Activated T-cell treated with anti-CD3 and anti-CD28 coated beads, Interleukin-2, amount 50 U/mL, for 4 hours (primary cell): ENCODE measurements at regions not wholly inside any gene's neighbourhood (a gene's known extent, or its start where the extent isn't known, plus 50 kb on each side); places are given as distances from the start of the nearest gene placed in this dataset.

Experiments used
- ATAC-seq, 2 donors: fragments of 200-7000 bp; cut with Tn5 transposase; one replicate each; pipeline ENCODE4 v1.10.0; 2021
- DNase-seq: peaks from one replicate; pipeline ENCODE4 v3.0.0-alpha.2; 2020
- H3K27me3 Mint-ChIP-seq: one replicate; pipeline ENCODE4 v1.8.0; 2021; ENCODE audit warnings: low read depth, mixed read lengths
- H3K36me3 Mint-ChIP-seq: one replicate; pipeline ENCODE4 v1.8.0; 2022; ENCODE audit warnings: mixed read lengths; ENCODE audit not compliant: insufficient read depth
- H3K4me1 Mint-ChIP-seq: one replicate; pipeline ENCODE4 v1.8.0; 2021; ENCODE audit warnings: low read depth, mixed read lengths
- H3K4me3 Mint-ChIP-seq: one replicate; pipeline ENCODE4 v1.8.0; 2021; ENCODE audit warnings: mild to moderate bottlenecking, moderate library complexity, mixed read lengths
- H3K9me3 Mint-ChIP-seq: one replicate; pipeline ENCODE4 v1.8.0; 2021; ENCODE audit warnings: mixed read lengths

DNA sequence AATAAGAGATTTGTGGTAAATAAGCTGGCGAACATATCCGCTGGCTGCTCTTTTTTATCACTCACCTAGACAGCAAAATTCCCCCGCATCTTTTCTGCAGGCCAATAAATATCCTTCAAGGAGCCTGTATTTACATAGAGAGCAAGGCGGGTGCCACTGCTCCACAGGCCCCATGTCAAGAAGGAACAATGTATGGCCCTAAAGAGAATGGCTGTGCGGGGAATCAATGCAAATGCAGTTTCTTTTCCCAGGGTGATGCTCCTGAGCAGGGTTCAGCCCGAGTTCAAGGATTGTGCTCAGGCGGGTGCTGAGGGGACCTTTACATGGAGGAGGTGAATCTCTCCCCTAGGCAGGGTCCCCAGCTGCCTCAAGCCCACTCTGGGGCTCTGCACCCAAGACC, 494.2 kb upstream of the ZMIZ1 start:
- H3K4me1 Mint-ChIP-seq = peaks cover 6% of the 10 kb centered on the region
- H3K9me3 Mint-ChIP-seq = no peaks in the 10 kb centered on the region
- no peak overlapping the region for H3K4me3 Mint-ChIP-seq
- ATAC-seq (no peak), DNase-seq (no peak)
- H3K36me3 Mint-ChIP-seq = no peaks in the 10 kb centered on the region
- H3K27me3 Mint-ChIP-seq = no peaks in the 10 kb centered on the region

DNA sequence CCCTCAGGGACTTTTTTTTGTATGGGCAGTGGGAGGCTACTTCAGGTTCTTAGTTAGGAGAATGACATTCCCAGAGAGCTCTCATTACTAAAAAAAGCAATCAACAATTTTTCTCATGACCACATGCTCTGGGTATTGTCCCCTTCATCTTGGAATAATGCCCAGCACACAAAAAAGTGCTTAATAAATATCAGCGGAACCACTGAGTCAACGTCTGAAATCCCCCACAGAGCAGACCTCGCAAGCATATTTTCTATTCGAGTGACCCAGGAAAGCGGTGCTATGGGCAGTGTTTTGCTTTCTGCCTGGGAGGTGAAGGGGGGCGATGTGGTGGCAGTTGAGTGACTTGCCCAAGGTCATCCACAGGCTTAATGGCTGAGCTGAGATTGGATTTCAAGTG, 493.4 kb upstream of the ZMIZ1 start:
- H3K4me3 Mint-ChIP-seq = no peak overlapping the region
- no peak for DNase-seq
- H3K36me3 Mint-ChIP-seq = no peaks in the 10 kb centered on the region
- H3K27me3 Mint-ChIP-seq = no peaks in the 10 kb centered on the region
- ATAC-seq = no peak
- no peaks in the 10 kb centered on the region for H3K9me3 Mint-ChIP-seq
- peaks cover 6% of the 10 kb centered on the region for H3K4me1 Mint-ChIP-seq

DNA sequence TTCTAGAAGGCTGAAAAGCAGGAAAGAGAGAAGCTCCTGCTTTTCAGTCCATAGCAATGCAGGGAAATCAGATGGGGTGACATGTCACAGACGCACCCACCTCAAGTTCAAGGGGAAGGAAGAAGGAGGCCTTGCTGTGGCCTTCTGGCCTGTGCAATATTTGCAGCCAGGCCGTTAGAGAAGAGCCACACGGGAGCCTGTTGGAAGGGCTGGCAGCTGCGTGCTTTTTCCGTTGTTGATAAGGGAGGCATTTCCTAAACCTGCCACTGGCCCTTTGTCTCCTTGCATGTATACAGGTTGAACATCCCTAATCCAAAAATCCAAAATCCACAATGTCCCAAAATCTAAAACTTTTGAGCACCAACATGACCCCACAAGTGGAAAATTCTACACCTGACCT, 492.5 kb upstream of the ZMIZ1 start:
- H3K4me1 Mint-ChIP-seq = peaks cover 6% of the 10 kb centered on the region
- DNase-seq (no peak), ATAC-seq (no peak)
- no peaks in the 10 kb centered on the region for H3K9me3 Mint-ChIP-seq
- H3K27me3 Mint-ChIP-seq = no peaks in the 10 kb centered on the region
- no peak overlapping the region for H3K4me3 Mint-ChIP-seq
- H3K36me3 Mint-ChIP-seq = no peaks in the 10 kb centered on the region

DNA sequence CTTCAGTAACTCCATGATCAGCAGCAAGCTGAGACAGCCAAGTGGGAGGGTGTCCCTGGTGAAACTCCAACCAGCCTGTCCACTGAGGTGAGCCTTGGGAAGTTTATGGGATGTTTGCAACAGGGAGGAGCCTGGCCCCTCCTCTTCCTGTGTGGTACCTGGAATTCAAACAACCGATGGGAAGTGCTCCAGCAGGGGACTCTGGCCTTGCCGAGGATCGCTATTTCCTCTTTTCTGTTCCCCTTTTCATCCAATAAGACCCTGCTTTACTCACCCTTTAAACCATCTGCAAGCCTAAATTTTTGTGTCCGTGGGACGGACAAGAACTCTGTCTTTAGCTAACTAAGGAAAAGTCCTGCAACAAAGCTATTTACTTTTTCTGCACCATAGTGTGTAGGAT, 491.1 kb upstream of the ZMIZ1 start:
- no peak for ATAC-seq
- Mint-ChIP-seq H3K27me3 (no peaks in the 10 kb centered on the region), H3K4me1 (peaks cover 6% of the 10 kb centered on the region), H3K4me3 (no peak overlapping the region), H3K36me3 (no peaks in the 10 kb centered on the region), H3K9me3 (no peaks in the 10 kb centered on the region)
- DNase-seq = no peak

DNA sequence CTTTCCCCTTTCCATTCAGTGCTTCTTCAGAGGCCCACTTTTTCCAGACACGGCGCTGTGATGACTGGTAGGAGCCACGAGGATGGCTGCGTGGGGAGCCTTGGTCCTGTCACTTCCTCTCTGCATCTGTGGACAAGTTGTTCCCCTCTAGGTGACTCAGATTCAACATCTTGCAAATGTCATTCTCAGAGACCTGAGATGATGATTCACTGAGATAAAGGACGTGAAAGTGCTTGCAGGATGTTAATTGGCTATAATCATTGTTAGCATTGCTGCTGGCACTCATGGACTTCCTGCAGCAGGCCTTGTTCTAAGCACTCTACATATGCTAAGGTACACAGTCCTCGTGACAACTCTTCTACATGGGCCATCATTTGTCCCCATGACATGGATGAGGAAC, 489.8 kb upstream of the ZMIZ1 start:
- ATAC-seq (peak; percentile 94), DNase-seq (no peak)
- Mint-ChIP-seq H3K4me1 (peaks cover 6% of the 10 kb centered on the region), H3K4me3 (no peak overlapping the region), H3K27me3 (no peaks in the 10 kb centered on the region), H3K36me3 (no peaks in the 10 kb centered on the region), H3K9me3 (no peaks in the 10 kb centered on the region)

DNA sequence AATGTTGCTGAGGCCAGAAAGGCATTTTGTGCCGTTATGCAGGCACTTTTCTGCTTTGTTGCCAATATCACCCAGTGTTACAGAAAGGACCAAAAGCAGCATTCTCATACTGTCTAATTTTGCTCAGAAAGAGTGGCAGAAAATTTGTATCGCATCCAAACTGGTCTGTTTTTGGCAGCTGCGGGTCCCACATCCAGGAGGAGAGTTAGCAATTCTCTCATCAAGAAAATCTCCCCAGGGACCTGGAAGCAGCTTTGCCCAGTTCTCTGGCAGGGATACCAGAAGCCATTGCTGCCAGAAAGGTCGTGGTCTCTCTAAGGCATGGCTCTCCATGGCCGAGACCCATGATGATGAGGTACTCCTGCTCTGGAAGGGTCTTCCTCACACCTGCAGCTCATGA, 489.2 kb upstream of the ZMIZ1 start:
- no peaks in the 10 kb centered on the region for H3K9me3 Mint-ChIP-seq
- ATAC-seq = no peak
- no peaks in the 10 kb centered on the region for H3K27me3 Mint-ChIP-seq
- H3K4me3 Mint-ChIP-seq = no peak overlapping the region
- H3K36me3 Mint-ChIP-seq = no peaks in the 10 kb centered on the region
- peaks cover 6% of the 10 kb centered on the region for H3K4me1 Mint-ChIP-seq
- no peak for DNase-seq

DNA sequence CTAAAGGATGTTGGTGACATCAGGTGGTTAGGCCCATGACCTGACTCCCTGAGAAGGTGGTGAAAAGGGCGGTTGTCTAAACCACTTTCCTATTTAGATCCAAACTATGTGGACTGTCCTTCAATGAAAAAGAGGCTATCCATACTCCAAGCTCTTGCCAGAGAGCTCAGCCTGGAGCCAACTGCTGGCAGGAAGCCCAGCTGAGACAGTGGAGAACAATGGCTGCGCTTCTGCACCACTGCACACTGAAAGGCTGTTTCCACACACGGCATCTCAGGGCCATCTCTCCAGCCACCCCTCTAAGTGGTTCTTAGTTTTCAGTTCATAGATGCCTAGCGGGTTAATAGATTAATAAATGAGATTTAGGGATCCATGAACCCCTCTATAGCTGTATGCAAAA, 488.8 kb upstream of the ZMIZ1 start:
- Mint-ChIP-seq H3K27me3 (no peaks in the 10 kb centered on the region), H3K4me1 (peaks cover 6% of the 10 kb centered on the region), H3K36me3 (no peaks in the 10 kb centered on the region), H3K4me3 (no peak overlapping the region), H3K9me3 (no peaks in the 10 kb centered on the region)
- ATAC-seq (no peak), DNase-seq (no peak)

DNA sequence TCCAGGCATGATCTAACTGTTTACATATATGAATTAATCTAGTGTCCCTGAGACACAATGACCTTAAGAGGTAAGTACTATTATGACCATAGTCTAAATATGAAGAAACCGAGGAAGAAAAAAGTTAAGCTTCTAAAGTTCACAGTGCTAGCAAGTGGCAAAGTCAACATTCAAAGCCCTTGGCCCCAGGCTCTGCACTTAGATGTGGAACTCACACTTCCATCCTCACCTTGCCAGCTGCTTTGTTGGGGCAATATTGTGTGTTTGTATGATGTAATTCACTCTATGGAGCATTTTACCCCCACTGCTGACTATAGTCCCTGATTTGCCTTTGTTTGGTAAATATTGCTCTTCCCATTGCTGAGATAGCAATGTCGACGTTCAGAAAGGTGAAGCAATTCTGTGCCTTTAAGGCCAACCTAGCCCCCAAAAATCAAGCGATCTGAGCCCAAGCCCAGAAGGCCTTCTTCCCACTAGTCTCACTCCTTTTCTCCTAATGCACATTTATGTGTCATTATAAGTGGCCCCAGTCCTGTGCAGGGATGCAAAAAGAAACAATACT, 487.6 kb upstream of the ZMIZ1 start:
- no peak for ATAC-seq
- no peak overlapping the region for H3K4me3 Mint-ChIP-seq
- peaks cover 6% of the 10 kb centered on the region for H3K4me1 Mint-ChIP-seq
- no peaks in the 10 kb centered on the region for H3K27me3 Mint-ChIP-seq
- no peak for DNase-seq
- H3K36me3 Mint-ChIP-seq = no peaks in the 10 kb centered on the region
- no peaks in the 10 kb centered on the region for H3K9me3 Mint-ChIP-seq

DNA sequence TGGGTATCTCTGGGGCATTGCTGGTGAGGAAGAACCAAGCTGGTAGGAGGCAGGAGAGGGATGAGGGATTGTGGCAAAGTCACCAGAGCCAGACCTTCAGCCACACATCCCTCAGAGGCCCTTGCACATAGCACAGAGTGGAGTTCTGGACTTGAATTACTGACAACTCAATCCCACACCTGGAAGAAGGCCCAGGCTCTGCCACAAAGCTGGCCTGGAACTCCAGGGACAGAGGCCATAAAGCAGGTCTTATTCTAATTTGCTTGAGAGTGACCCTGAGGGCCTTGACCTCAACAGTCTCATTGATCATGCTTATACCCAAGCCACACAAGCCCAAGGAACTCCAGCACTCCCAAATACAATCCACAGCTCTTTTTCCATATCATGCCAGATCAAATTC, 486.2 kb upstream of the ZMIZ1 start:
- peaks cover 6% of the 10 kb centered on the region for H3K4me1 Mint-ChIP-seq
- no peak for ATAC-seq
- no peak overlapping the region for H3K4me3 Mint-ChIP-seq
- no peaks in the 10 kb centered on the region for H3K36me3 Mint-ChIP-seq
- DNase-seq = no peak
- no peaks in the 10 kb centered on the region for H3K27me3 Mint-ChIP-seq
- no peaks in the 10 kb centered on the region for H3K9me3 Mint-ChIP-seq

DNA sequence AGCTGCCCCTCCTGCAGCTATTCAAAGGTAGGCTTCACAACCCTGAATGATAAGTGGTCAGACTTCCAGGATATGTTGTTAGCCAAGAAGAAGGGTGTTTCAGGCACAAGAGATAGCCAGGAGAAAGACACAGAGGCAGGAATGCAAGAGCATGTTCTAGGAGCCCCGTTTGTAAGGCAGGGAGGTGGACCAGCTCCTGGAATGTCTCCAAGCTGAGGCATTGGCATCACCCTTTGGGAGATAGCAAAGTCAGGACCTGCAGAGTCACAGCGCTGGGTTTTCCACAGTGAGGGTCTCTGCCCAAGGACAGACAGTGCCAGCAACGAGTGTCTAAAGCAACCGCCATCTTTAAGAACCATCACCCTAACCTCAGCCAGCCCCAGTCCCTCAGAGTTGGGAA, 484.5 kb upstream of the ZMIZ1 start:
- no peak for ATAC-seq
- Mint-ChIP-seq H3K27me3 (no peaks in the 10 kb centered on the region), H3K36me3 (no peaks in the 10 kb centered on the region)

DNA sequence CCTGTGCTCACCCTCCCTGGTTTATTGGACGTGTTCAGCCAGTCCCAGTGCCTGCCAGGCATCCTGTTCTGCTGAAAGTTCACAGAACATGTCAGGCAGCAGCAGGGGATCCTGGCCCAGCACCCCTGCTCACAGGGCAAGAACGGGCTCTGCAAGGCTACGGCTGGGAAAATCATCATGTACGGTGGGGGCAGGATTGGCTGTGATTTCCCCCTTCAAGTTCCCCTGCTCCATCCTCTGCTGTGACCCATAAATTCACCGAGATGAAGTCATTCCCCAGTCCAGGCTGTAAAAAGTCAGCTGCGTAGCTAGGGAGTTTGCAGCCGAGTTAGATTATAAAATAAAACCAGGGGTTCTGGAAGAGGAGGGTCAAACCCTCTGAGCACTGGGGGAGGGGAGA, 484.1 kb upstream of the ZMIZ1 start:
- Mint-ChIP-seq H3K4me1 (no peaks in the 10 kb centered on the region), H3K9me3 (no peaks in the 10 kb centered on the region), H3K36me3 (no peaks in the 10 kb centered on the region), H3K4me3 (no peak overlapping the region), H3K27me3 (no peaks in the 10 kb centered on the region)
- DNase-seq = no peak
- no peak for ATAC-seq

More for the DNA sequence above, 484.5 kb upstream of the ZMIZ1 start:
- no peak for DNase-seq
- no peaks in the 10 kb centered on the region for H3K9me3 Mint-ChIP-seq
- no peak overlapping the region for H3K4me3 Mint-ChIP-seq
- H3K4me1 Mint-ChIP-seq = no peaks in the 10 kb centered on the region

DNA sequence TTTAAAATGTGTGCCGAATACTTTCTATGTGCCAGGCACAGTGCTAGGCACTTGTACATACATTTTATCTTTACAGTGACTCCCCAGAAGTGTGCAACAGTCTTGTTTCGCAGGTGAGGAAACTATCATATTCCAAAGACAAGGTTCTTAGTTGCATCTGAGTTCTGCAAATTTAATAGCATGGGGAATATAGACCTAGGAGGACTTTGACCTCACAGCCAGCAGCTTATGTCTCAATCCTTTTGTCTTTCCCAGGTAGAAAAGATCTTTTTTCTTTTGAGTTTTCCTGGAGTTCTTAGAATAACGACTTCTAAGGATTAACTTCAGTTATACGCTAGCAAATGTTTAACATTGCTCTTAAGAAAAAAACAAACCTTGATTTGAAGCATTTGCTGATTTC, 482.8 kb upstream of the ZMIZ1 start:
- H3K9me3 Mint-ChIP-seq = no peaks in the 10 kb centered on the region
- no peaks in the 10 kb centered on the region for H3K36me3 Mint-ChIP-seq
- no peak overlapping the region for H3K4me3 Mint-ChIP-seq
- H3K27me3 Mint-ChIP-seq = no peaks in the 10 kb centered on the region
- ATAC-seq = no peak
- H3K4me1 Mint-ChIP-seq = no peaks in the 10 kb centered on the region
- DNase-seq = no peak

DNA sequence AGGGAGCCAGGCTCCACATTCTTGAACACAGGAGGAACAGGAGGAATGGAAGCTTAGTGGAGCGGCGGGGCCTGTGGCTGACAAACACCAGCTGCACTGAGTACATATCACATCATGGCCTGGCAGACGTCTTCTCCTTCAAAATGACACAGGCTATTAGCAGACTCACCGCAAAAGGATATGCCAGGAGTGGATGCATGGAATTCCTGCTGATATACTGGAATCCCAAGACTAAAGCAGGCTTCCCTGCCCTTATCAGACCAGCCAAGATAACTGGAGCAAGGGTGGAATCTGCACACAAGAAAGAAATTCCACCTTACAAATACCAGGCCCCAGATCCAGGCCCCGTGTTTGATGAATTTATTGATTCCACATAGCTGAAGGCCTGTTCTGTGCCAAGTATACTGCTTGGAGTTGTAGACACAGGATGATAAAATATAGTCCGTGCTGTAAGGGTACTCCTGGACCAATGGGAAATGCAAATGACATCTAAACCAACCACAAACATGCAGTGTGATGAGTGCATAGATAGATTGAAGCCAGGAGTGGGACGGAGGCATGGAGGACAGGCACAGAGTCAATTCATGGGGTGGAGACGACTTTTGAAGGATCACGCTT, 480.5 kb upstream of the ZMIZ1 start:
- ATAC-seq (no peak), DNase-seq (no peak)
- Mint-ChIP-seq H3K4me3 (no peak overlapping the region), H3K9me3 (no peaks in the 10 kb centered on the region), H3K4me1 (no peaks in the 10 kb centered on the region), H3K36me3 (no peaks in the 10 kb centered on the region), H3K27me3 (no peaks in the 10 kb centered on the region)

DNA sequence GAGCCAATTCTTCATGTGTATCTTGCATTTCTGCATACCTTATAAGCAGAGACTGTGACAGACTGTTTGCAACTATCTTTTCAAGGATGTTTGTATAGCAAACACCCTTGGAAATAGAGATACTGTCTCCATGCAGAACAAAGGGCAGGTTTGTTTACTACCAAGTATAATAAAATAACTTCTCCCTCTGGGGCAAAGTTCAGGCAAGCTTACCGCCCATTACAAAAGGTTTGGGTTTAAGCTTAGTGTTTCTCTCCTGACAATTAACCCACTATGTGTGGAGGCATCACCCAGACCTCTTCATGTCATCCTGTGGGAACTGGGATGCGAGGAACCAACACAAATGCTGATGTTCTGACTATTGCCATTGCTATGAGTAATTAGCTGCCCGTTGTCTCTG, 479.1 kb upstream of the ZMIZ1 start:
- Mint-ChIP-seq H3K4me3 (no peak overlapping the region), H3K9me3 (no peaks in the 10 kb centered on the region)
- DNase-seq = no peak

DNA sequence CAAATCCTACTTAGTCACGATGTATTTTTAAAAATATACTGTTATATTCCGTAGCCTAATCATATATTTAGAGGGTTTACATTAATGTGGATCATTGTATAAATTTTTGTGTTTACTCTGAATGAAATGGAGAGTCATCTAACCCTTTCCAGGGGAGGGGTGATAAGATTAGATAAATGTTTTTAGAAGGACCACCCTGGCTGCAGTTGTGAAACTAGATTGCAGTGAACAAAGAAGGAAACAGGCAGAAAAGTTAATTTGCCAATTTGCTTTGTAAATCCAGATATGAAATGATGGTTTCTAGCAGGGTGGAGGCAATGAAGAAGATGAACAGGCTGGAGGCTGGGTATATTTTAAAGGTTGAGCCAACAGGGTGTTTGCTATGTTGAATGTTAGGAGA, 477.7 kb upstream of the ZMIZ1 start:
- Mint-ChIP-seq H3K4me3 (no peak overlapping the region), H3K4me1 (no peaks in the 10 kb centered on the region), H3K9me3 (no peaks in the 10 kb centered on the region), H3K27me3 (peaks cover 3% of the 10 kb centered on the region), H3K36me3 (no peaks in the 10 kb centered on the region)
- ATAC-seq = no peak
- no peak for DNase-seq

More for the DNA sequence above, 479.1 kb upstream of the ZMIZ1 start:
- Mint-ChIP-seq H3K4me1 (no peaks in the 10 kb centered on the region), H3K27me3 (peaks cover 3% of the 10 kb centered on the region), H3K36me3 (no peaks in the 10 kb centered on the region)
- ATAC-seq = no peak
